BLaER1 (cell line): ENCODE measurements at regions not wholly inside any gene's neighbourhood (a gene's known extent, or its start where the extent isn't known, plus 50 kb on each side); places are given as distances from the start of the nearest gene placed in this dataset.

Experiments used
- H3K27ac ChIP-seq: shearing (Covaris generic); formaldehyde crosslinking; 2 replicates; pipeline ENCODE4 v1.8.1; 2022
- H3K27me3 ChIP-seq: shearing (Covaris generic); formaldehyde crosslinking; 2 replicates; pipeline ENCODE4 v1.8.1; 2022
- H3K36me3 ChIP-seq: shearing (Covaris generic); formaldehyde crosslinking; 2 replicates; pipeline ENCODE4 v1.8.1; 2022
- H3K4me1 ChIP-seq: shearing (Covaris generic); formaldehyde crosslinking; 2 replicates; pipeline ENCODE4 v1.8.1; 2022
- H3K4me2 ChIP-seq: shearing (Covaris generic); formaldehyde crosslinking; 2 replicates; pipeline ENCODE4 v1.8.1; 2022
- H3K4me3 ChIP-seq: shearing (Covaris generic); formaldehyde crosslinking; 2 replicates; pipeline ENCODE4 v1.8.1; 2022
- H3K9ac ChIP-seq: shearing (Covaris generic); formaldehyde crosslinking; 2 replicates; pipeline ENCODE4 v1.8.1; 2022
- H3K9me3 ChIP-seq: shearing (Covaris generic); formaldehyde crosslinking; 2 replicates; pipeline ENCODE4 v1.8.1; 2022
- H4K20me1 ChIP-seq: shearing (Covaris generic); formaldehyde crosslinking; 2 replicates; pipeline ENCODE4 v1.8.1; 2022
- Cebpa-rat ChIP-seq: shearing (Covaris generic); IDR thresholded peaks from 2 replicates; pipeline ENCODE4 v1.8.1; 2022

GRCh38 chr5:3654515-3654914 is 58.9 kb downstream of the IRX1 start:
- Histone ChIP-seq H3K9me3 (no peaks in the 10 kb centered on the region), H3K36me3 (no peaks in the 10 kb centered on the region), H3K9ac (no peak overlapping the region), H4K20me1 (no peaks in the 10 kb centered on the region), H3K27me3 (no peaks in the 10 kb centered on the region), H3K4me2 (0 out of 2 replicates have a peak overlapping the region, but pooled peaks have one; percentile 4), H3K4me3 (no peak overlapping the region), H3K27ac (no peak overlapping the region), H3K4me1 (peaks cover 6% of the 10 kb centered on the region; the same call in 1 of the 2 replicates)
- no peak for TF ChIP-seq Cebpa-rat

DNA sequence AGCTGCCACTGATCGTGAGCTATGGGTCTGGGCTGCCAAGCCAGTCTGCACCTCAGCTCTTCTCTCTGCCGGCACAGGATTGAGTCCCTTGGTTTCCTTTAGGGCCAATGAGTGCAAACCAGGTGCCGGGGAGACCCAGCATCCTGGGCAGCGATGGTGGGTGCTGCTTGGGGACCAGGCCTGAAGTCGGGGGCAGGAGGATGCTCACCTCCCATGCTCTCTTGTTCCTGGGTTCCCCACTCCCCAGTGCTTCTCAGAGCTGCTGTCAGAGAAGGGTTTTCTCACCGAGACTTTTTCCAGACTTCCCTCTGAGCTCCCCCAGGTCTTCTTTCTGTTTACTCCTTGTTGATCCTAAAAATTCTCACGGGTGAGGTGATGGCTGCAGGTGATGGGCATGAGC is 61.2 kb downstream of the IRX1 start:
- H4K20me1 ChIP-seq, result no peaks in the 10 kb centered on the region
- H3K4me1 ChIP-seq, result peaks cover 9% of the 10 kb centered on the region
- no peak overlapping the region for H3K9ac ChIP-seq
- H3K4me2 ChIP-seq, result no peak overlapping the region
- TF ChIP-seq Cebpa-rat, result no peak
- H3K27me3 ChIP-seq, result no peaks in the 10 kb centered on the region
- no peaks in the 10 kb centered on the region for H3K36me3 ChIP-seq
- no peak overlapping the region for H3K27ac ChIP-seq
- H3K4me3 ChIP-seq, result no peak overlapping the region
- no peaks in the 10 kb centered on the region for H3K9me3 ChIP-seq

GRCh38 chr5:3657364-3658022 is 61.9 kb downstream of the IRX1 start:
- TF ChIP-seq Cebpa-rat, result no peak
- no peak overlapping the region for H3K4me3 ChIP-seq

DNA sequence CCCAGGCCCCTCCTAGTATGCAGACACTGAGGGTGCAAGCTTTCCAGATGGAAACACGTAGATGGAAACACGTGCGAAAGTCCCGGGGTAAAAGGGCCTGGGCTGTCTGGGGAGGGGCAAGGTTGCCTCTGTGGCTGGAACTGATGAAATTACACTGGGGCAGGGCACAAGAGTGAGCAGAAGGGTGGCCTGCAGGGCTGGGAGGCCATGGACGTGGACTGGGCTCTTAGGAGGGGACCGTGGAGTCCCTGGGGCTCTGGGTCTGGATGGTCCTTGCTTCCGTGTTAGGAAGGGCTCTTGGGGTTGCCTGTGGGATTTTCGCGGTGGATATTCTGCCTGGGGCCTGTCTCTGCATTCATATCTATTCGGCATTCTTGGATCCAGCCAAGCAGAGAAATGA is 63.3 kb downstream of the IRX1 start:
- Histone ChIP-seq H3K4me3 (no peak overlapping the region), H3K27ac (no peak overlapping the region), H3K36me3 (no peaks in the 10 kb centered on the region), H3K4me2 (no peak overlapping the region), H3K4me1 (peaks cover 19% of the 10 kb centered on the region), H3K9me3 (no peaks in the 10 kb centered on the region), H3K9ac (no peak overlapping the region), H4K20me1 (no peaks in the 10 kb centered on the region), H3K27me3 (no peaks in the 10 kb centered on the region)
- TF ChIP-seq Cebpa-rat, result no peak

More at GRCh38 chr5:3657364-3658022, 61.9 kb downstream of the IRX1 start:
- no peak overlapping the region for H3K27ac ChIP-seq
- H3K36me3 ChIP-seq, result no peaks in the 10 kb centered on the region
- H4K20me1 ChIP-seq, result no peaks in the 10 kb centered on the region
- peaks cover 16% of the 10 kb centered on the region for H3K4me1 ChIP-seq
- no peaks in the 10 kb centered on the region for H3K9me3 ChIP-seq
- no peaks in the 10 kb centered on the region for H3K27me3 ChIP-seq
- no peak overlapping the region for H3K9ac ChIP-seq
- H3K4me2 ChIP-seq, result no peak overlapping the region

DNA sequence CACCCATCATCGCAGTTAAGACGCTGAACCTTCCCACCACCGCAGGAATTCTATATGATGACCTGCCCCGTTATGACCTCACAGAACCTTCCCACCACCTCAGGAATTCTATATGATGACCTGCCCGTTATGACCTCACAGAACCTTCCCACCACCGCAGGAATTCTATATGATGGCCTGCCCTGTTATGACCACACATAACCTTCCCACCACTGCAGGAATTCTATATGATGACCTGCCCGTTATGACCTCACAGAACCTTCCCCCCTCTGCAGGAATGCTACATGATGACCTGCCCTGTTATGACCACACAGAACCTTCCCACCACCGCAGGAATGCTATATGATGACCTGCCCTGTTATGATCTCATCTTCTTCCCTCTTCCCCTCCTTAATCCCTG is 64.3 kb downstream of the IRX1 start:
- TF ChIP-seq Cebpa-rat, result no peak
- H3K4me3 ChIP-seq, result no peak overlapping the region
- no peaks in the 10 kb centered on the region for H3K9me3 ChIP-seq
- no peak overlapping the region for H3K9ac ChIP-seq
- no peaks in the 10 kb centered on the region for H4K20me1 ChIP-seq
- no peak overlapping the region for H3K27ac ChIP-seq
- H3K4me2 ChIP-seq, result no peak overlapping the region
- H3K36me3 ChIP-seq, result no peaks in the 10 kb centered on the region
- H3K4me1 ChIP-seq, result peaks cover 13% of the 10 kb centered on the region
- no peaks in the 10 kb centered on the region for H3K27me3 ChIP-seq

GRCh38 chr5:3660630-3661029 is 65.0 kb downstream of the IRX1 start:
- H3K27ac ChIP-seq, result no peak overlapping the region
- H3K9ac ChIP-seq, result no peak overlapping the region
- no peak for TF ChIP-seq Cebpa-rat
- no peaks in the 10 kb centered on the region for H4K20me1 ChIP-seq
- H3K27me3 ChIP-seq, result no peaks in the 10 kb centered on the region
- no peaks in the 10 kb centered on the region for H3K9me3 ChIP-seq
- no peaks in the 10 kb centered on the region for H3K36me3 ChIP-seq
- H3K4me3 ChIP-seq, result no peak overlapping the region
- H3K4me2 ChIP-seq, result no peak overlapping the region
- peaks cover 13% of the 10 kb centered on the region for H3K4me1 ChIP-seq

GRCh38 chr5:3661755-3662296 is 66.2 kb downstream of the IRX1 start:
- H4K20me1 ChIP-seq, result no peaks in the 10 kb centered on the region
- no peaks in the 10 kb centered on the region for H3K36me3 ChIP-seq
- 0 out of 2 replicates have a peak overlapping the region, but pooled peaks have one; percentile 27 for H3K9ac ChIP-seq
- no peak overlapping the region for H3K4me3 ChIP-seq
- H3K27me3 ChIP-seq, result no peaks in the 10 kb centered on the region
- no peaks in the 10 kb centered on the region for H3K9me3 ChIP-seq
- peak overlapping the region; percentile 55 for H3K4me2 ChIP-seq
- H3K27ac ChIP-seq, result peak overlapping the region; percentile 68; the same call in 1 of the 2 replicates
- TF ChIP-seq Cebpa-rat, result no peak
- peaks cover 13% of the 10 kb centered on the region for H3K4me1 ChIP-seq

GRCh38 chr5:3662344-3662743 is 66.7 kb downstream of the IRX1 start:
- H3K36me3 ChIP-seq, result no peaks in the 10 kb centered on the region
- H3K9me3 ChIP-seq, result no peaks in the 10 kb centered on the region
- no peak overlapping the region for H3K9ac ChIP-seq
- H3K4me2 ChIP-seq, result peak overlapping the region; percentile 55
- no peaks in the 10 kb centered on the region for H3K27me3 ChIP-seq
- no peak for TF ChIP-seq Cebpa-rat
- H3K4me1 ChIP-seq, result peaks cover 13% of the 10 kb centered on the region
- no peak overlapping the region for H3K4me3 ChIP-seq
- no peaks in the 10 kb centered on the region for H4K20me1 ChIP-seq
- peak overlapping the region; percentile 68; the same call in 1 of the 2 replicates for H3K27ac ChIP-seq

DNA sequence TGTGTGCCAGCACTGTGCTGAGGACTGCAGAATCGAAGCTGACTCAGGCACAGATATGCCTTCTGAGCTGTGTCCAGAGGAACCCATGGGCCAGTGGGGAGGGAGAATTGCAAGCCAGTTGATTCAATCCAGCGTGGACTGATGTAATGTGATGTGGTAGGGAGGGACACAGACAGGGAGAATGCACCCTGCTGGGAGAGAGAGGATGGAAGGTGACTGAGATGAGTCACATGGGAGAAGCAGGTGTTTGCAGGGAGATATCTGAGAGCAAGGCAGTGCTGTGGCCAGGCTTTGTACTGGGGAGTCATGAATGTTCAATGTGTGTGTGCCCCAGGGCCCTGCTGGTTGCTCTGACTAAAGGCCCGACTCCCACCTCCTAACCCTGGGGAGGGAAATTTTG is 75.7 kb downstream of the IRX1 start:
- Histone ChIP-seq H3K36me3 (no peaks in the 10 kb centered on the region), H3K4me1 (peaks cover 3% of the 10 kb centered on the region; the same call in 1 of the 2 replicates), H3K9me3 (no peaks in the 10 kb centered on the region; the same call in 1 of the 2 replicates), H3K27me3 (no peaks in the 10 kb centered on the region), H3K4me3 (no peak overlapping the region), H3K4me2 (no peak overlapping the region), H3K9ac (no peak overlapping the region), H3K27ac (no peak overlapping the region), H4K20me1 (no peaks in the 10 kb centered on the region)
- no peak for TF ChIP-seq Cebpa-rat

DNA sequence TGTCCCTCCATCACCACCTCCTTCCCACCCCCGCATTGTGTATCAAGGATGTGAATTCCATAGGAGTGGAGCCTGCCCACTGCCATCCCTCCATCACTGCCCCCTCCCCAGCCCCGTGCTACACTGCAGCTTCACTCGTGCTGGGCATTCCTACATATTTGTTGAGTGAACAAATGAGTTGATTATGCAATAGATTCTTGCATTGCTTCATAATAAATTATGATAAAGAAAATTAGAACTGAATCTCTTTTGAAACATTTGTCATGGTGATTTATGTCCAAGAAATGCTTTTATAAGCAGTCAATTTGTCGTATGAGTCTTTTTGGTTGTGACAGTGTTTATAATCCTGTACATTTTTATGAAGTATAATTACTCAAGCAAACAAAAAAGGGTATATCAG is 83.2 kb downstream of the IRX1 start:
- Histone ChIP-seq H3K27ac (no peak overlapping the region), H4K20me1 (no peaks in the 10 kb centered on the region), H3K4me3 (no peak overlapping the region), H3K27me3 (no peaks in the 10 kb centered on the region), H3K9me3 (no peaks in the 10 kb centered on the region), H3K9ac (no peak overlapping the region), H3K4me1 (peaks cover 10% of the 10 kb centered on the region), H3K36me3 (no peaks in the 10 kb centered on the region), H3K4me2 (no peak overlapping the region)
- no peak for TF ChIP-seq Cebpa-rat
